Right atrium auricular region (tissue), 2 donors: ENCODE measurements at regions not wholly inside any gene's neighbourhood (a gene's known extent, or its start where the extent isn't known, plus 50 kb on each side); places are given as distances from the start of the nearest gene placed in this dataset.
A peak's percentile ranks its signal among the peaks of the same experiment; 100 is the strongest.
"Not testable (repeated sequence)": the region's sequence is repeated elsewhere in the genome, so short reads cannot be mapped to it uniquely, and the experiment has no call there.

Experiments used
- DNase-seq: peaks from one replicate; pipeline ENCODE4 v3.0.0-alpha.2; 2019; ENCODE audit warnings: low spot score
- H3K27ac ChIP-seq, 2 donors: fragments of 200-600 bp; sonication (generic); 1 replicate in 1 of 2; 2 replicates in 1 of 2; pipeline ENCODE4 v1.5.1; 2016 to 2019
- H3K27me3 ChIP-seq, 2 donors: fragments of 200-600 bp; sonication (generic); one replicate each; pipeline versions ENCODE4 v1.5.1 to v1.6.0; 2017 to 2019
- H3K36me3 ChIP-seq: fragments of 200-600 bp; sonication (generic); one replicate; pipeline ENCODE4 v1.5.1; 2016
- H3K4me1 ChIP-seq, 2 donors: fragments of 200-600 bp; sonication (generic); one replicate each; pipeline versions ENCODE4 v1.5.1 to v1.6.0; 2017 to 2019
- H3K4me3 ChIP-seq, 2 donors: fragments of 200-600 bp; sonication (generic); 1 replicate in 1 of 2; 2 replicates in 1 of 2; pipeline ENCODE4 v1.5.1; 2017 to 2019; ENCODE audit warnings: mild to moderate bottlenecking in 1 of 2, moderate library complexity in 1 of 2
- H3K9me3 ChIP-seq, 2 donors: fragments of 200-600 bp; sonication (generic); one replicate each; pipeline ENCODE4 v1.5.1; 2019
- TF ChIP-seq, protein P1 (sequence below), 2 donors: fragments of 200-600 bp; sonication (generic); IDR thresholded peaks; one replicate each; pipeline ENCODE4 v1.5.1; 2019; ENCODE audit warnings: antibody characterized with exemption in 2 of 2

DNA sequence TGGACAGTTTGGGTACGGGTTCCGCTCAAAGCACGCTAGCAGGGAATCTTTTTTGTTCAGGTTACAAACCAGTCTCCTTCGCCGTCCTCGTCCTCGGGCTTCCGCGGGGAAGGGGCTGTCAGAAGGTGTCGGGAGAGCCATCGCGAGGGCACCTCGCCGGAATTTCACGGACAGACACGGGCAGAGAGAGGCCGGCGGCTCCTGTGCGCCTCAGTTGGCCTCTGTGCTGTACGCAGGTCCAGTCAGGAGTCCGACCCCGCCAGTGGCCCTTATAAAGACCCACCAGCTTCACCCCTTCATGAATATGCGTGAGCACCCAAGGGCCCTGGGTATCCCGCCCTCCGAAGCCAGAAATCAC, 362.1 kb upstream of the DEFB115 start:
- not testable (repeated sequence) for H3K27me3 ChIP-seq, H3K4me1 ChIP-seq, H3K9me3 ChIP-seq, DNase-seq, H3K27ac ChIP-seq, H3K36me3 ChIP-seq, H3K4me3 ChIP-seq

DNA sequence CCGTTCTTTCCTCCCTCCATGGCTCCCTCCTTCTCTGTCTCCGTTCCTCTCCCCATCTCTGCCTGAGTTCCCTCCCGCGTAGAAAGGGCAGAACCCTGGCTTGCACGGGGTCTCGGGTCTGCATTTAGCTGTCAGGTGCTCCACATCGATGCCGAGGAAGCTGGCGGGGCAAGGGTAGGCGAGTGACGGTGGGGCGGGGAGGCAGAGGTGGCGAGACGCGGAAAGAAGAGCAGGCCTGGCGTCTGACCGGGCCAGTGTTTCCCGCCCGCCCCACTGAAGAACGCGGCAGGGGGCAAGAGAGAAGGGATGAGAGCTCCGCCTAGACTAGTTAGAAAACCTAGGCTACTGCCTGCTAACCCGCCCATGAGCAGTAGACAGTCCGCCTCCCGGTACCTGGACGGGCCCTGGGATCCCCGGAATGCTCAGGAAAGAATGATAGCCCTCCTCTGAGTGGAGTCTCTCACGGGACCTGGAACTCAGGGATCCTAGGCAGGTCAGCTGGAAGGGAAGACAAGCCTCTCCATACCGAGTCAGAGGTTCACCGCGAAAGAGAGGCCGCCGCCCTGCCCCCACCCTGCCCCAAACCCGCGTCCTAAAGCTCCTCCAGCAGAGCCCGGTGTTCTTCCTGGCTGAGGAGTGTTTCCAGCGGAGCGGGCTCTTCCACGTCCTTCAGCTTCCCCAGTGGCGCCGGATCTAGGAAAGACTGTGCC, 357.9 kb upstream of the DEFB115 start:
- not testable (repeated sequence) for H3K27ac ChIP-seq, H3K36me3 ChIP-seq, DNase-seq, H3K4me1 ChIP-seq, H3K9me3 ChIP-seq, H3K27me3 ChIP-seq, H3K4me3 ChIP-seq

DNA sequence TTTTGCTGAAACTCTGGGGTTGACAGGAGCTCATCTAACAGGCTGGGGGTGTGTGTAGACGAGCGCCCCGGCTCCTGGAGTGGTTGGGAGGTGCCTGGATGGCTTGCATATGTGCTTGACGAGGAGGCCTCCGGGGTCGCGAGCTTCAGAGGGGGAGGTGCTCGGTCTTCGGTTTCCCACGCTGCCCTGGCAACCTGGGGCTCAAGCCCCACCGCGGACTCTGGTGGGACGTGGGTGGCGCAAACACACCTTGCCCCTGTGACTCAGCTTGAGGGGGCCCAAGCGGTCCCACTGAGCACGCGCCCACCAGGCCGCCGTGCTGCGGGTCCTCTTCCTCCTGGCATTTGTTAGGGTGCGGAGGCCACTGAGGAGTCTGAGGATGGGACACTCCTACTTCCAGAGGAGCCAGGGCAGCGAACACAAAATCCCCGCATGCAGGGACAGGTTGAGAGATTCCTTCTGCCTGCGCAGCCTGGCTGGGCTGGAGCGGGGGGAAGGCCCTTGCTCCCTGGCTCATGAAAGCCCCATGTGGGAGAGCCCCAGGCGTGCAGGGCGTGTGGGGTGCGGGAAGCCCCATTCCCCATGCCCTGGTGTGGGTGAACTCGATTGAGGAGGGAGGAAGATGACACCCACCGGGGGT, 357.3 kb upstream of the DEFB115 start:
- not testable (repeated sequence) for H3K4me1 ChIP-seq, H3K4me3 ChIP-seq, H3K36me3 ChIP-seq, H3K27ac ChIP-seq, H3K27me3 ChIP-seq, DNase-seq, H3K9me3 ChIP-seq

DNA sequence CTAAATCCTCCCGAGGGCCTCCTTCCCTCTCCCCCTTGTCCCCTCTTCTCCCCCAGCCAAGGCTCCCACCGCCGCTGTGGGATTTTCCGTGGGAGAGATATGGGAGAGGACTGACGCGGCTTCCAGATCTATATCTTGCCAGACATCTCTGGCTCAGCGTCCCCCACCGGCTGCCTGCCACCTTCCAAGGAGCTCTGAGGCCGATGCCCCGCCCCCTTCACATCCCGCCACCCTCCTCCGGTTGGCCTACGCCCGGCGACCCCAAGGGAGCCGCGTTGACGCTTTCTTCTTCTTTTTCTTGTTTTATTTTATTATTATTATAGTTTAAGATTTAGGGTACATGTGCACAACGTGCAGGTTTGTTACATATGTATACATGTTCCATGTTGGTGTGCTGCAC, 352.2 kb upstream of the DEFB115 start:
- H3K9me3 ChIP-seq, DNase-seq, H3K4me1 ChIP-seq, H3K27ac ChIP-seq, H3K27me3 ChIP-seq, H3K4me3 ChIP-seq, H3K36me3 ChIP-seq: not testable (repeated sequence)

DNA sequence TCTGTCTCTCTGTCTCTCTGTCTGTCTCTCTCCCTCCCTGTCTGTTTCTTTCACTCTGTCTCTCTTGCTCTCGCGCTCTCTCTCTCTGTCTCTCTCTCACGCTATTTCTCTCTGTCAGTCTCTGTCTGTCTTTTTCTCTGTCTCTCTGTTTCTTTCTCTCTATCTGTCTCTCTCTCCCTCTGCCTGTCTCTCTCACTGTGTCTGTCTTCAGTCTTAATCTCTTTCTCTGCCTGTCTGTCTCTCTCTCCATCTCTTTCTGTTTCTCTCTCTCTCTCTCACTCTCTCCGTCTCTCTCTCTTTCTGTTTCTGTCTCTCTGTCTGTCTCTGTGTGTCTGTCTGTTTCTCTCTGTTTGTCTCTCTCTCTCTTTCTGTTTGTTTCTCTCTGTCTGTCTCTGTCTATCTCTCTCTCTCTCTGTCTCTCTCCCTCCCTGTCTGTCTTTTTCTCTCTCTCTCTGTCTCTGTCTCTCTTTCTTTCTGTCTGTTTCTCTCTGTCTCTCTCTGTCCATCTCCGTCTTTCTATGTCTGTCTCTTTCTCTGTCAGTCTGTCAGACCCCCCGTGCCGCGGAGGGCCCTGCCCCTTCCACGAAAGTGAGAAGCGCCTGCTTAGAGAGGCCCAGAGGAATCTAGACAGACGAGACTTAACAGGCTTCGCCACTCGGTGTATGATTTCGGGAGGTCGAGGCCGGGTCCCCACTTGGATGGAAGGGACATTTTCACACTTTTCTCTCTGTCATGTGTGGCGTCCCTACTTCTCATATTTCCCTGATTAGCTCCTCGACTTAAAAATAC, 346.3 kb upstream of the DEFB115 start:
- H3K36me3 ChIP-seq = no peaks in the 10 kb centered on the region
- H3K9me3 ChIP-seq = no peaks in the 10 kb centered on the region
- no peaks in the 10 kb centered on the region for H3K4me1 ChIP-seq
- TF ChIP-seq, protein P1, sequence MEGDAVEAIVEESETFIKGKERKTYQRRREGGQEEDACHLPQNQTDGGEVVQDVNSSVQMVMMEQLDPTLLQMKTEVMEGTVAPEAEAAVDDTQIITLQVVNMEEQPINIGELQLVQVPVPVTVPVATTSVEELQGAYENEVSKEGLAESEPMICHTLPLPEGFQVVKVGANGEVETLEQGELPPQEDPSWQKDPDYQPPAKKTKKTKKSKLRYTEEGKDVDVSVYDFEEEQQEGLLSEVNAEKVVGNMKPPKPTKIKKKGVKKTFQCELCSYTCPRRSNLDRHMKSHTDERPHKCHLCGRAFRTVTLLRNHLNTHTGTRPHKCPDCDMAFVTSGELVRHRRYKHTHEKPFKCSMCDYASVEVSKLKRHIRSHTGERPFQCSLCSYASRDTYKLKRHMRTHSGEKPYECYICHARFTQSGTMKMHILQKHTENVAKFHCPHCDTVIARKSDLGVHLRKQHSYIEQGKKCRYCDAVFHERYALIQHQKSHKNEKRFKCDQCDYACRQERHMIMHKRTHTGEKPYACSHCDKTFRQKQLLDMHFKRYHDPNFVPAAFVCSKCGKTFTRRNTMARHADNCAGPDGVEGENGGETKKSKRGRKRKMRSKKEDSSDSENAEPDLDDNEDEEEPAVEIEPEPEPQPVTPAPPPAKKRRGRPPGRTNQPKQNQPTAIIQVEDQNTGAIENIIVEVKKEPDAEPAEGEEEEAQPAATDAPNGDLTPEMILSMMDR (IDR thresholded peaks at IDR 0.05) = no peak
- no peak for DNase-seq
- H3K4me3 ChIP-seq = no peak overlapping the region
- H3K27me3 ChIP-seq = no peaks in the 10 kb centered on the region
- H3K27ac ChIP-seq = no peak overlapping the region

DNA sequence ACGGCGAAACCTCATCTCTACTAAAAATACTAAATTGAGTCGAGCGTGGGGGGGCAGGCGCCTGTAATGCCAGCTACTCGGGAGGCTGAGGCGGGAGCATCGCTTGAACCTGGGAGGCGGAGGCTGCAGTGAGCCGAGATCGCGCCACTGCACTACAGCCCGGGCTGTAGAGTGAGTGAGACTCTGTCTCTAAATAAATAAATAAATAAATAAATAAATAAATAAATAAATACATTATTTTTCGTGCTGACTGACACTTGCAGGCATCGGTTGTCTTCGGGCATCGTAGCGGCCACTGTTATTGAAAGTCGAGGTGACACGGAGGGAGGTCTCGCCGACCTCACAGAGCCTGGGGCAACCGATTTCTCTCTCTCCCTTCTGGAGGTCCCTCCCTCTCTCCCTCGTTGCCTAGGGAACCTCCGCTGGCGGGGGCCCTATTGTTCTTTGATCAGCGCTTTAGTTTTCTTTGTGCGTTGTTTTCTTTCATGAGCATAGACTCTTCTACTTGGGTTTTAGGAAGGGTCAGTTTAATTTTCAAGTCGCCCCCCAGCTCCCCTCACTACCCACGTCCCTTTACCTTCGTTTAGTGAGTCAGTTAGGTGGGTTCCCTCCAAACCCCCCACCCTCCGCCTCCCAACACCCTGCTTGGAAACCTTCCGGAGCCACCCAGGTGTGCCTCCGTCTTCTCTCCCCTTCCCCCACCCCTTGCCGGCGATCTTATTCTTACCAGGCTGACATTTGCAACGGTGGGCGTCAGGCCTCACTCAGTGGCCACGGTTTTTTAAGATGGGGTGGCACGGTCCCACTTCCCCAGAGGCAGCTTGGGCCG, 345.4 kb upstream of the DEFB115 start:
- peak overlapping the region in 1 of 2 donors; percentile 21 for H3K4me3 ChIP-seq
- H3K4me1 ChIP-seq, H3K9me3 ChIP-seq, H3K36me3 ChIP-seq, H3K27ac ChIP-seq, DNase-seq, H3K27me3 ChIP-seq: not testable (repeated sequence)

DNA sequence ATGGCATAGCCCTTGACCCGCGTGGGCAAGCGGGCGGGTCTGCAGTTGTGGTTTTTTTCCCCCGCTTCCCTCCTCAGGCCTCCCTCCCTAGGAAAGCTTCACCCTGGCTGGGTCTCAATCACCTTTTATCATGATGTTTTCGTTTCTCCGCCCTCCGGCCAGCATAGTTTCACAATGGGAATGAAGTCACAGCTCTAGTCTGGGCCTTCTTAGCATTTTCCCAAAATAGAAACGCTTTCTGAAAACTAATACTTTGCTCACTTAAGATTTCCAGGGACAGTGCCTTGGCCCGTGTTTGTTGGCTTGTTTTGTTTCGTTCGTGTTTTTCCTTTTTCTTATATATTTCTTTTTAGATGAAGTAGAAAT, 344.8 kb upstream of the DEFB115 start:
- H3K4me1 ChIP-seq, H3K9me3 ChIP-seq, DNase-seq, H3K27me3 ChIP-seq, H3K36me3 ChIP-seq, H3K27ac ChIP-seq: not testable (repeated sequence)
- H3K4me3 ChIP-seq = peak overlapping the region in 1 of 2 donors; percentile 21

DNA sequence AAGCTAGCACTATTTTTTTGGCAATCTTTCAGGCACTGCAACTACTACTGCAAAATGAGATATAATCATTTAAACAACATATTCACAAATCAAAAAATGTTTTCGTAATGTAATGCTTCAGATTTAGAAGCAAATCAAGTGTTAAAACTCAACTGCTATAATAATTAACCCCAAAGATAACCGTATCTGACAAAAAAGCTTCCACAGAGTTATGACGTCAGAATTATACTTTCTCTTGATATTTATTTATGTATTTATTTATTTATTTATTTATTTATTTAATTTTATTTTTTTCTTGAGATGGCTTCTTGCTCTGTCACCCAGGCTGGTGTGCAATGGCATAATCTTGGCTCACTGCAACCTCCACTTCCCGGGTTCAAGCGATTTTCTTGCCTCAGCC, 341.1 kb upstream of the DEFB115 start:
- H3K27me3 ChIP-seq, DNase-seq, H3K4me3 ChIP-seq, H3K4me1 ChIP-seq, H3K9me3 ChIP-seq, H3K27ac ChIP-seq, H3K36me3 ChIP-seq: not testable (repeated sequence)

DNA sequence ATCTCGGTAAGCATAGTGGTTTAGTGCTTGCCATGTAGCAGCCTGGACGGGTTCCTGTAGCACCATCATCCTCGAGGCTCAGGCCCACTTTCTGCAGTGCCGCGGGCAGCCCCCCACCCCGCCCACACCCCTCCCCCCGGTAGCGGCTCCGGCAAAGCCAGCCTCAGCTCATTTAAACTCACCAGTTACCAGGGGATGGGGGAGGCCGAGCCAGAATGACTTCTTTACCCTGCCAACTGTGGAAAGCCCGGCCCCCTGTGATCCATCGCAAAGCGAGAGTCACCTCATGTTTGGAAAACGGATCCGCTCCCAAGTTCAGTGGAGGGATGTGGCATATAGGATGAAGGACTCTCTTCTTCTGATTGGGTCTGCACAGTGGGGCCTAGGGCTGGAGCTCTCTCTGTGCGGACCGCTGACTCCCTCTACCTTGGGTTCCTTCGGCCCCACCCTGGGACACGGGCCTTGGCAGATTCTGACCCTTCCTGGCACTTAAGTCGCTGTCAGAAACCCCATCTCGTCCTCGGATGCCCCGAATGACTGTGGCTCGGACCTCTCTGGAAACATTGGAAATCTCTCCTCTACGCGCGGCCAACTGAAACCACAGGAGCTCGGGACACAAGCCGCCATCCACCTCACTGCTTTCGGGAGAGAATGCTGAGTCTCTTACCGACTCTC, 337.8 kb upstream of the DEFB115 start:
- Histone ChIP-seq H3K4me3 (no peak overlapping the region), H3K27me3 (no peaks in the 10 kb centered on the region), H3K4me1 (no peaks in the 10 kb centered on the region), H3K27ac (no peak overlapping the region), H3K36me3 (no peaks in the 10 kb centered on the region), H3K9me3 (peaks cover 0 to 10% of the 10 kb centered on the region in 2 donors)
- no peak for DNase-seq
- TF ChIP-seq, protein P1 (IDR thresholded peaks at IDR 0.05) = no peak
